Panc1 (cell line): ENCODE measurements at regions not wholly inside any gene's neighbourhood (a gene's known extent, or its start where the extent isn't known, plus 50 kb on each side); places are given as distances from the start of the nearest gene placed in this dataset.

Source experiments
- ATAC-seq: fragments of 200-7000 bp; cut with Tn5 transposase; 2 replicates; pipeline ENCODE4 v1.9.1; 2020; ENCODE audit warnings: mild to moderate bottlenecking, moderate library complexity
- BruUV-seq: library from RNA; stranded (reverse); fragments of 400-500 nt; replicated peaks from 2 replicates; lab custom pipeline; 2021; lab: Mats Ljungman, UMichigan
- CTCF ChIA-PET: fragments of 300-600 bp; sonication (Branson Sonifier 250); formaldehyde crosslinking; loops from one replicate; lab custom pipeline; 2022; ENCODE audit warnings: antibody characterized with exemption; lab: Charles Lee
- POLR2A ChIA-PET: fragments of 300-600 bp; sonication (Branson Sonifier 250); formaldehyde crosslinking; loops from one replicate; lab custom pipeline; 2022; ENCODE audit warnings: antibody characterized with exemption; lab: Charles Lee
- DNase-seq: peaks from one replicate; pipeline ENCODE4 v3.0.0-alpha.2; 2010; ENCODE audit warnings: low read depth, low spot score
- H3K27ac ChIP-seq: 2 replicates; pipeline ENCODE4 v1.5.1; 2011; ENCODE audit warnings: mild to moderate bottlenecking, low read length, inconsistent platforms
- H3K27me3 ChIP-seq: fragments of 200-500 bp; sonication (Bioruptor generic); 2 replicates; pipeline ENCODE4 v1.6.0; 2014; ENCODE audit warnings: low read length, inconsistent platforms; ENCODE audit not compliant: control insufficient read depth, insufficient read depth
- H3K36me3 ChIP-seq: fragments of 200-500 bp; sonication (Bioruptor generic); 2 replicates; pipeline ENCODE4 v1.5.1; 2014; ENCODE audit warnings: inconsistent platforms, mild to moderate bottlenecking, low read length, moderate library complexity; ENCODE audit not compliant: control insufficient read depth, insufficient read depth
- H3K4me1 ChIP-seq: 2 replicates; pipeline ENCODE4 v1.5.1; 2011; ENCODE audit warnings: inconsistent platforms, mild to moderate bottlenecking, low read length, moderate library complexity; ENCODE audit not compliant: control insufficient read depth, insufficient read depth
- H3K4me3 ChIP-seq, 2 experiments: 2 replicates each; pipeline ENCODE4 v1.5.1; 2011 to 2012; ENCODE audit warnings: low read depth in 2 of 2, low read length in 2 of 2, mild to moderate bottlenecking in 2 of 2, inconsistent platforms in 1 of 2, moderate library complexity in 1 of 2
- H3K9me3 ChIP-seq: fragments of 200-500 bp; sonication (Bioruptor generic); 2 replicates; pipeline ENCODE4 v1.5.1; 2014; ENCODE audit warnings: low read depth, mild to moderate bottlenecking, inconsistent platforms, low read length, moderate library complexity; ENCODE audit not compliant: control insufficient read depth, insufficient read depth
- CTCF ChIP-seq: fragments of 450-650 bp; IDR thresholded peaks from 2 replicates; pipeline ENCODE4 v1.5.1; 2017; ENCODE audit warnings: mild to moderate bottlenecking
- POLR2AphosphoS5 ChIP-seq: IDR thresholded peaks from 2 replicates; pipeline ENCODE4 v1.6.1; 2012; ENCODE audit warnings: mild to moderate bottlenecking, low read depth, low read length, moderate library complexity
- REST ChIP-seq, 2 experiments: IDR thresholded peaks; 2 replicates each; pipeline ENCODE4 v1.6.1; 2011 to 2012; ENCODE audit warnings: low read depth in 2 of 2, control low read depth in 1 of 2, low read length in 1 of 2, mild to moderate bottlenecking in 1 of 2, moderate library complexity in 1 of 2; ENCODE audit not compliant: insufficient read depth in 1 of 2
- SIN3A ChIP-seq: IDR thresholded peaks from 2 replicates; pipeline ENCODE4 v1.6.1; 2012; ENCODE audit warnings: low read depth, mild to moderate bottlenecking, low read length, moderate library complexity, borderline replicate concordance; ENCODE audit not compliant: insufficient read depth
- TCF7L2 ChIP-seq: IDR thresholded peaks from 2 replicates; pipeline ENCODE4 v1.6.1; 2011; ENCODE audit warnings: mild to moderate bottlenecking, low read depth, low read length, inconsistent platforms
- in situ Hi-C: cut with HindIII; loops from 2 replicates; pipeline ENCODE4 v1.10.0; 2016; ENCODE audit warnings: low sequenced_read_pairs, low pct_unique_long_range_greater_than_20kb
- intact Hi-C: fragments of 100-400 bp; cut with micrococcal nuclease; formaldehyde crosslinking; loops from one replicate; pipeline ENCODE4 v1.10.0; 2022; ENCODE audit not compliant: unreplicated experiment

GRCh38 chr4:125365731-125366130, 51.0 kb downstream of the FAT4 start:
- DNase-seq (no peak), ATAC-seq (no peak)
- H3K4me3 ChIP-seq, result no peak overlapping the region
- no peaks in the 10 kb centered on the region for H3K9me3 ChIP-seq
- H3K4me1 ChIP-seq, result peaks cover 3% of the 10 kb centered on the region; the same call in 1 of the 2 replicates
- H3K36me3 ChIP-seq, result no peaks in the 10 kb centered on the region
- BruUV-seq, result no TSS peak
- POLR2A ChIA-PET, result no interaction called here
- CTCF ChIA-PET, result no interaction called here
- no peak overlapping the region for H3K27ac ChIP-seq
- in situ Hi-C loops, result no loop called here
- no peaks in the 10 kb centered on the region for H3K27me3 ChIP-seq
- intact Hi-C loops, result no loop called here
- TF ChIP-seq REST (IDR thresholded peaks at IDR 0.05; ENCODE audit: insufficient read depth in 1 of 2, low read depth in 2 of 2, low read length in 1 of 2) (no peak), CTCF (no peak), POLR2AphosphoS5 (no peak), SIN3A (no peak), TCF7L2 (no peak)

- in situ Hi-C loops, result no loop called here
- CTCF ChIA-PET, result no interaction called here
- Histone ChIP-seq H3K4me3 (no peak overlapping the region), H3K27ac (no peak overlapping the region), H3K9me3 (no peaks in the 10 kb centered on the region), H3K4me1 (peaks cover 3% of the 10 kb centered on the region; the same call in 1 of the 2 replicates), H3K27me3 (no peaks in the 10 kb centered on the region), H3K36me3 (no peaks in the 10 kb centered on the region)
- ATAC-seq (no peak), DNase-seq (no peak)
- TF ChIP-seq SIN3A, result no peak
- no peak for TF ChIP-seq TCF7L2
- no peak for TF ChIP-seq CTCF
- TF ChIP-seq REST (IDR thresholded peaks at IDR 0.05; ENCODE audit: insufficient read depth in 1 of 2, low read depth in 2 of 2, low read length in 1 of 2), result no peak
- no peak for TF ChIP-seq POLR2AphosphoS5
- intact Hi-C loops, result no loop called here
- POLR2A ChIA-PET, result no interaction called here
- no TSS peak for BruUV-seq
These were observed 53.4 kb downstream of the FAT4 start for GRCh38 chr4:125368146-125368545.
